SK-N-DZ (cell line): ENCODE measurements at regions not wholly inside any gene's neighbourhood (a gene's known extent, or its start where the extent isn't known, plus 50 kb on each side); places are given as distances from the start of the nearest gene placed in this dataset.
"Not testable (repeated sequence)": the region's sequence is repeated elsewhere in the genome, so short reads cannot be mapped to it uniquely, and the experiment has no call there.

ENCODE experiments used
- DNase-seq: peaks from one replicate; pipeline ENCODE4 v3.0.0-alpha.2; 2015; ENCODE audit warnings: low spot score

GRCh38 chr18:30454920-30455319, 587.6 kb downstream of the DSC3 start:
- no peak for DNase-seq

GRCh38 chr18:30451981-30452380, 590.6 kb downstream of the DSC3 start:
- DNase-seq, result no peak

GRCh38 chr18:30450927-30451326, 591.6 kb downstream of the DSC3 start:
- no peak for DNase-seq

GRCh38 chr18:30446605-30447004, 595.9 kb downstream of the DSC3 start:
- DNase-seq, result no peak

- no peak for DNase-seq
Observed at GRCh38 chr18:30444544-30444943, 598.0 kb downstream of the DSC3 start.

- no peak for DNase-seq
Observed at GRCh38 chr18:30440351-30440750, 602.2 kb downstream of the DSC3 start.

- no peak for DNase-seq
Observed at GRCh38 chr18:30439174-30439573, 603.4 kb downstream of the DSC3 start.

- DNase-seq, result no peak
Observed at GRCh38 chr18:30432349-30432748, 610.2 kb downstream of the DSC3 start.

GRCh38 chr18:30419399-30419798, 623.1 kb downstream of the DSC3 start:
- DNase-seq, result not testable (repeated sequence)

- no peak for DNase-seq
Observed at GRCh38 chr18:30415903-30416302, 626.6 kb downstream of the DSC3 start.

GRCh38 chr18:30409120-30409519, 633.4 kb downstream of the DSC3 start:
- no peak for DNase-seq

GRCh38 chr18:30406728-30407127, 635.8 kb downstream of the DSC3 start:
- DNase-seq, result no peak

- no peak for DNase-seq
Observed at GRCh38 chr18:30405038-30405437, 637.5 kb downstream of the DSC3 start.

- DNase-seq, result no peak
Observed at GRCh38 chr18:30404422-30404821, 638.1 kb downstream of the DSC3 start.

- no peak for DNase-seq
Observed at GRCh38 chr18:30403278-30403677, 639.3 kb downstream of the DSC3 start.

GRCh38 chr18:30387401-30387800, 655.1 kb downstream of the DSC3 start:
- no peak for DNase-seq

- DNase-seq, result no peak
Observed at GRCh38 chr18:30386624-30387023, 655.9 kb downstream of the DSC3 start.

GRCh38 chr18:30385684-30386083, 656.9 kb downstream of the DSC3 start:
- DNase-seq, result no peak

GRCh38 chr18:30381826-30382225, 660.7 kb downstream of the DSC3 start:
- no peak for DNase-seq

- DNase-seq, result no peak
Observed at GRCh38 chr18:30378097-30378496, 664.4 kb downstream of the DSC3 start.

GRCh38 chr18:30376515-30376914, 666.0 kb downstream of the DSC3 start:
- DNase-seq, result no peak

- DNase-seq, result peak; percentile 2
Observed at GRCh38 chr18:30361864-30362540, 680.5 kb downstream of the DSC3 start.

- no peak for DNase-seq
Observed at GRCh38 chr18:30359521-30359920, 683.0 kb downstream of the DSC3 start.

- no peak for DNase-seq
Observed at GRCh38 chr18:30358555-30358954, 684.0 kb downstream of the DSC3 start.
